Left ventricle myocardium superior (tissue), 1 donor: ENCODE measurements at regions not wholly inside any gene's neighbourhood (a gene's known extent, or its start where the extent isn't known, plus 50 kb on each side); places are given as distances from the start of the nearest gene placed in this dataset.
"Not testable (repeated sequence)": the region's sequence is repeated elsewhere in the genome, so short reads cannot be mapped to it uniquely, and the experiment has no call there.

ENCODE experiments used
- ATAC-seq: fragments of 200-7000 bp; cut with Tn5 transposase; one replicate; pipeline ENCODE4 v1.9.1; 2020; ENCODE audit warnings: mild to moderate bottlenecking, moderate library complexity
- DNase-seq: peaks from one replicate; pipeline ENCODE4 v3.0.0-alpha.2; 2020
- intact Hi-C: fragments of 100-400 bp; cut with micrococcal nuclease; formaldehyde crosslinking; loops from one replicate; pipeline ENCODE4 v1.11.0; 2022
- donor health status: DM: no; HTN: yes; CAD: no; lungs with severe emphysema.

DNA sequence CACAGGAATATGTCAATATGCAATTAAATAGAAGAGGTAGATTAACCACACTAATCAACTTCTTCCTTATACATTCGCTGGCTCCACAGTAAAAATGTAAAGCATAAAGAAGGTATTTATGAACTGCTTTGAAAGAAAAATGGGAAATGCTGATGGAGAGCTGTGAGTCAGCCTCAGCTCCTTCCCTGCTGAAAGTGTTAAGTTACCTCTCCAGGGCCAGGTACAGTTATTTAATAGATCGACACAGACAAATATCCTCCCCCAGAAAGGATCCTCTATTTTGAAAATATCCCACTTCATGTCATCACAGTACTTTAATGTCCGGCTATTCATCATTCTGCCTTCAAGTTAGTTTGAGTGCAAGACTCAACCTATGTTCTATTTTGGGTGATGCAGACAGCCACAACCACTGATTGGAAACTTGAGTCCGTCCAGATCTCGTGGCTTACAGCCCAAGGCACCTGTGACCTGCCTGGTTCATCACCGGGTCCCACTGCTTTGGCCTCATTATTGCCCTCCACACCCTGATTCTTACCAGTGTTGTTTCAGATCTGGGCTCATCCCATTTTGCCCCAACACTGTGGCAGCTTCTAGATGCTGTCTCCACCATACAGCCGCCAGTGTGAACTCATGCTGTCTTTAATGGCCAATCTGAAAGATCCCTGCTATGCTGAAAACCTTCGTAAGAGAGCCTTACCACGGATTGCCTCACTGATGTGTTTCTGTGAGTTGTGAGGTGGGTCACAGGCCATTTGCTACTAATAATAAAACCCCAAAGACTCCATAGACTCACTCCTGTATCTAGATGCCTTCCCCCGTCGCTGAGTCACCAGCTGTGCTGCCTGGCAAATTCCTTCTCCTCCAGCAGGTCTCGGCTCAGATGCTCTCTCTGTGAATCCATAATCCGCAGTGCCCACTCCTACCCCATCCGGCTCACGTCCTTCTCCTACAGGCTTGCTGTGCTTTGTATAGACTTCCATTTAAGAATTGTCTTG, 56.2 kb upstream of the DDAH1 start:
- intact Hi-C loops, DNase-seq: not testable (repeated sequence)
- peak; percentile 43 for ATAC-seq

DNA sequence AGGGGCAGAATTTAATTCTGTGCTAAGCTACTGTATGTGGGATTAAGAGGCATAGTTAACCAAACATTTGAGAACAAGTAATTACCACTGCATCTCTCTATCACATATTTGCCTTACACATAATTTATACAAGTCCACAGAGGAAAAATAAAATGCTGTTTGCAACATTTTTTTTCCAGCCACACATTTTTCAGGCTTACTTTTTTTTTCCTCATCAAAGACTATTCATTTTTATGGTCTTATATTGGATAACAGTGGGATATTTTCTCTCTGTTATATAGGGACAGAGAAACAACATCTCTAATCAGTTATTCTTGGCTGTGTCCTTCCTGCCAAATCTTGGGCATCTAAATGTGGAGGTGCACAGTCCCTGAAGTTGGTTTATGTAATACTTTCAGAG, 57.5 kb upstream of the DDAH1 start:
- DNase-seq, intact Hi-C loops, ATAC-seq: not testable (repeated sequence)

DNA sequence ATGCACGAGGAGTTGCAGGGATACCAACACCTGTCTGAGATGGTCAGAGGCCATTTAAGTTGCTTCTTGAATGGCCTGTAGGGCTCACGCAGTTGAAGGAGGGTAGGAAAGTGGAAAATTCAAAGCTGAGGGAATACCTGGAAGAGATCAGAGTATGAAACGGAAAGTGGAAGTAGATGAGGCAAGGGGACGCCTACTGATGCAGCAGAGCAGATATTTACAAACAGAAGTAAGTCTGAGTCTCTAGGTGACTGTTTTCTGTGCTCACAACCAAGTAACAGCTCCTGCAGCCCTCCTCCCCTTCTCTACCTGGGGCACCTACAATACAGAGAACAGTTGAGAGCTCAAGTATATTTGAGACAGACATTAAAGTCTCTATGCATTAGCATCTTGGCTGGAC, 57.5 kb upstream of the CCN1 start:
- intact Hi-C loops, DNase-seq, ATAC-seq: not testable (repeated sequence)

DNA sequence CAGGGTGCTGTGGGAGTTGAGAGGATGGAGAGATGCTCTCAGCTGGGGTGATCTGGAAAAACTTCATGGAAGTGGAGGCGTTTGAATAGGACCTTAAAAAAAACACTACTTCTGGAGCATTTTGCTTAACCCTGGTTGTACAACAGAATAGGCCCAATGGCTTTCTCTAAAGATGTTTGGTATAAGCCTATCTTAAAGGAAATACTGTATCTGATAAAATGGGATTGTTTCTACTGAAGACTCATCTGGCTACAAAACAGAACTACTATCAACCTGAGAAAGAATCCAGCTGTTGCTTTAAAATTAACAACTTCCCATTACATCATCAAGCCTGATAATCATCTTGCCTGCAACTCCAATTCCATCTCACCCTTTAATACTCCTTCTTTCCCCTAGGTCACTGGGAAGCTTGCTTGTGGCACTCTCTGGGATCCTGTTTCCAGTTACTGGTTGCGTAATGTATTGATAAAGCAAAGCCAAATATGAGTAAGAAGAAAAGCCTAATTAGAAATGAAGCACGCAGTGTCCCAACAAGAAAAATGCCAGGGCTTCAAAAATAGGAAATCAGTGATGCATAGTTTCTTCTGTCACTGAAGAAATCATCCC, 56.2 kb upstream of the CCN1 start:
- DNase-seq, intact Hi-C loops: not testable (repeated sequence)
- ATAC-seq: peak; percentile 81

DNA sequence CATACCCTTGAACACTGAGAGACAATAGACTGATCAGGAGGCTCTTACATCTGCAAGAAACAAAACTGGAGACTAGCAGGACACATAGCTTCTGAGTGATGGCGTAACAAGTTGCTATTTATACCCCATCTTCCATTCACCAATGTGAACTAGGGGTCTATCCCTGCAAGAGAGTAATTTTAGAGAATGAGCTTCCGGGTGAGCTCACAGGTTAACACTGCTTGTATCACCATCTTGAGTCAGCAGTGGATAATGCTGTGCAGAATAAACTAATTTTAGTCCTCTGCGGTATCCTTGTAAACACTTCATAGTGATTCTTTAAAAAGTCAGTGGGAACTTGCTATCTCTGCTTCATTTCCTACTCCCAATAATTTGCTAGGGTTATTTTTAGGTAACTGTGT, 55.0 kb upstream of the CCN1 start:
- intact Hi-C loops, DNase-seq: not testable (repeated sequence)
- peak; percentile 72 for ATAC-seq

DNA sequence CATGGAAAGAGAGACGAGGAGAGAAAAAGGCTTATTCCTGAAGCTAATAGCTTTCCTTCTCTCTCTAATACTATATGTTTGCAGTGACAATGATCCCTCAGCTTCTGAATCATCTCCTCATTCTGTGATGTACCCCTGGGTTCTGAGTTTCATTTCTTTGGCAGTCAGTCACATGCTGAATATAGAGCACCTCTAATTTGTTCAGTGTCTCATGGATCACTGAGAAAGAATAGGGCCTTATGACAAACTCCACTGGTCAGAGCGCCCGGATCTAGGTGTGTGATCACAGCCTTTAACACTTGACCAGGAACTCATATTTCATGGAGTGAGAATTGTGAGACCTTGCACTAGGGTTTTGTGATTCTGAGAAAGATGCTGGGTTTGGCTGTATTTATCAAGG, 54.3 kb upstream of the CCN1 start:
- DNase-seq, intact Hi-C loops: not testable (repeated sequence)
- ATAC-seq: peak; percentile 14

DNA sequence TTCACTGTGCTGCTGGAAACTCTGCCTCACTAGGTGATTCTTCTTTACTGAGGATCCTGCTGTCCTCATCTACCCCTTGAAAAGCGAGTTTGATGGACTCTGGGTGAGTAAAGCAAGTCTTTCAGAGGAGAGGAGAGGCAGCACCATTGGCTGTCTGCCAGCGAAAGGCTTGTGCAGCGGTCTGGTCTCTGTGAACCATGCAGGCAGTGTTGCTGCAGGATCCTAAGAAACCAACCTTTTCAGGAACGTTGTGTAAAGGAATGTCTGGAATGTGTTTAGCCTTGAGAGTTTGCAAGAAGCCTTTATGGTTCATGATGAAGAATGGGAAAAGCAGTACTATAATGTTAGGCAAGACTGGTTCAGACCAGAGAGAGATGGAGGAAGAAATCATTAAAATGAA, 53.4 kb upstream of the CCN1 start:
- intact Hi-C loops: not testable (repeated sequence)
- ATAC-seq (peak; percentile 54), DNase-seq (peak; percentile 83)
